ENCODE measurements at regions not wholly inside any gene's neighbourhood (a gene's known extent, or its start where the extent isn't known, plus 50 kb on each side); places are given as distances from the start of the nearest gene placed in this dataset.
"Not testable (repeated sequence)": the region's sequence is repeated elsewhere in the genome, so short reads cannot be mapped to it uniquely, and the experiment has no call there.

DNA sequence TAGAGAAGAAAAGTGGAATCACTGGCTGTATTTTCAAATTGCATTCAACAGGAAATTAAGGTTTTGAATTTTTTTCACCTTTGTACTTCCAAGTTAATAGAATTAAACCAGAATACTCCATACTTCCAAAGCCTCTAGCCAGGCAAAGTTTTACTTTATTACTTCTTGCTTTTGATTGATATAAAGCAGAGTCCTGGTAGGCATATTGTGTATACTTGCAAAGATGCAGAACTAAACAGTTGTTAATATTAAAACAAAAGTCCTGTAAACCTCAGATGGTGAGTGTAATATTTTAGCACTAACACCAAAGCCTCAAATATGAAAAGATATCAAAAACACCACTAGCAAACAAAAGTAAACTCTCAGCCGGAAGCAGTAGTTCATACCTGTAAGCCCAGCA lies 107.2 kb upstream of the C2CD4B start:
- no peak for DNase-seq (ENCODE audit: low read depth)

DNA sequence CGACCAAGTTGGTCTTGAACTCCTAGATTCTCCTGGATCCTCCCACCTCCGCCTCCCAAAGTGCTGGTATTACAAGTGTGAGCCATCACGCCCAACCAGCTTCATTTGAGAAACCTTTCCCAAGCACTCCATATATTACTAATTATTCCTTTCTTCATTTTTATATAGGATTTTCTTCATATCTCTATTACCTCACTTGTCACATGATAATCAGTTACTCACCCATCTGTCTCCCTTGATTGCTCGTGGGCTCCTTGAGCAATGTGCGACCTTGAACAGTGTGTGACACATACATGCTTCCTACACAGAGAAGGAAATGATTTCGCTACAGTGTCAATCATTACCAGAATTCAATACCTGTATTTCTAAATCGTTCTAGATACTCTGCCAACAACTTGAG lies 110.7 kb upstream of the C2CD4B start:
- DNase-seq (ENCODE audit: low read depth), result no peak

DNA sequence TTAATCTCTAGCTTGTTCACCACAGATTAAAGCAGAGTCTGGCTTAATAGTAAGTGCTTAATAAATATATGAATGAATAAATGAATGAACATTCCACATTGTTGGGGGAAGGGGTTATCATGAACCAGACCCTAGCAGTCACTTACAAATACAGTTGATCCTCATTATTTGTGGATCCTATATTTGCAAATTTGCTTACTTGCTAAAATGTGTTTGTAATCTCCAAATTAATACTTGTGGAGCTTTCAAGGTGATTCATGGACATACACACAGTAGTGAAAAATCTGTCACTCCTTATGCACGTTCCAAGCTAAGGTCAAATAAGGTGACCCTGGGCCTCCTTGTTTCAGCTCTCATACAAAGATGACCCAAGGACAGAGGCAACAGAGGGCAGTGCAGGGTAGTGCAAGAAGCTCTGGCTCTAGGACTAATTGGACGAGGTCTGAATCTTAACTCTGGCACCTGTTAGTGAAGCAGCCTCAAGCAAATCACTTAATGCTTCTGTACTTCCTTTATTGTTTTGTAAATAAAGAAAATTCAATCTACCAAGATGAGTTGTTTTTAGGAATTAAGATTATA lies 112.8 kb upstream of the C2CD4B start:
- DNase-seq (ENCODE audit: low read depth), result no peak

DNA sequence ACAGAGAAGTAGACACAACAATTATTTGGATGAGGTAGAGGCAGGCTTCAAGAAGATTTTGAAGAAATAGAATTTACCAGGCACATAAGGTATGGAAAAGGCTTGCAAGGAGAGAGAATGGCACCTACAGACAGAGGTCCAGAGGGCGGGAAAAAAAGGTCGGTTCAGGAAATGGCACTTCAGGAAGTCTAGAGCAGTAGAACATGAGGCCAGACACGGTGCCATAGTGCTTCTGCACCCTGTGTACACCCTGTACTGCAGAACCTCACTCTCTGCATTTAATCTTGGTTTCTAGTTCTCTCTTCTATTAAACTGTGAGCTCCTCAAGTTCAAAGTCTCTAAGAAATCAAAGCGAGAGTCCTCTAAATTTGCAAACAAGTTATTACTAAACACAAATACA lies 113.4 kb upstream of the C2CD4B start:
- DNase-seq (ENCODE audit: low read depth), result no peak

DNA sequence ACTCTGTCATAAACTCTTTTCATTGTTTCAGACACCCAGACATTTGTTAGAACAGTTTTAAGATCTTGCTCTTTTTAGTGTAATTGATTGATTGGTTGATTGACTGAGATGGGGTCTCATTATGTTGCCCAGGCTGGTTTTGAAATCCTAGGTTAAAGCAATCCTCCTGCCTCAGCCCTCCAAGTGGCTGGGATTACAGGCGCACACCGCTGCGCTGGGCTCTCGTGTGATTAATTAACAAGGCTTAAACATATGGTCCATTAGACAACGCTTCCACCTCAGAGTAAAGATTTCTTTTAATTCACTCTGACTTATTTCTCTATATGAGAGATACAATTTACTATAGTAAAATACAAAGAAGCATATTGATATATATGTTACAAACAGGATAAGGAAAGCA lies 114.0 kb upstream of the C2CD4B start:
- DNase-seq (ENCODE audit: low read depth), result no peak

DNA sequence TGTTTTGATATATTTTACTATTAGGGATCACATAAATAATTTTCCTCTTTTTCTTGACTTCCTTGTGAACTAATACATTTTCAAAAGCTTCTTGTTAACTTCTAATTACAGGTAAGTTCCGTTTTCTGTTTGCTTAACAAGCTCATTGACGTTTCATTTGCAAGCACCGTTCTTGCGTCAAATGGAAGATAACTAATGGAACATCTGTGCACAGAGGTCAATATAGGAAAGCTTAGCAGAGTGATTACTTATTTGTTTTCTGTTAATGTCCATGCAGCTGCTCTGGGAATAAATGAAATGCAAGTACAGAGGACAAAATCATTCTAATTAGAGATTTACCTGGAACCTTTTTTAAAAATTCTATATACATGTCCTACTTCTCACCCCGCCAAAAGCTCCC lies 115.5 kb upstream of the C2CD4B start:
- DNase-seq (ENCODE audit: low read depth), result no peak

DNA sequence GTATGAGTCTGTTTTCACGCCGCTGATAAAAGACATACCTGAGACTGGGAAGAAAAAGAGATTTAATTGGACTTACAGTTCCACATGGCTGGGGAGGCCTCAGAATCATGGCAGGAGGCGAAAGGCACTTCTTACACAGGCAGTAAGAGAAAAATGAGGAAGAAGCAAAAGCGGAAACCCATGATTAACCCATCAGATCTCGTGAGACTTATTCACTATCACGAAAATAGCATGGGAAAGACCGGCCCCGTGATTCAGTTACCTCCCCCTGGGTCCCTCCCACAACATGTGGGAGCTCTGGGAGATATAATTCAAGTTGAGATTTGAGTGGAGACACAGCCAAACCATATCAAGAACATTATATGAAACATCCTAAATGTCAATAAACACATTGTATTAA lies 116.7 kb upstream of the C2CD4B start:
- DNase-seq (ENCODE audit: low read depth), result not testable (repeated sequence)

DNA sequence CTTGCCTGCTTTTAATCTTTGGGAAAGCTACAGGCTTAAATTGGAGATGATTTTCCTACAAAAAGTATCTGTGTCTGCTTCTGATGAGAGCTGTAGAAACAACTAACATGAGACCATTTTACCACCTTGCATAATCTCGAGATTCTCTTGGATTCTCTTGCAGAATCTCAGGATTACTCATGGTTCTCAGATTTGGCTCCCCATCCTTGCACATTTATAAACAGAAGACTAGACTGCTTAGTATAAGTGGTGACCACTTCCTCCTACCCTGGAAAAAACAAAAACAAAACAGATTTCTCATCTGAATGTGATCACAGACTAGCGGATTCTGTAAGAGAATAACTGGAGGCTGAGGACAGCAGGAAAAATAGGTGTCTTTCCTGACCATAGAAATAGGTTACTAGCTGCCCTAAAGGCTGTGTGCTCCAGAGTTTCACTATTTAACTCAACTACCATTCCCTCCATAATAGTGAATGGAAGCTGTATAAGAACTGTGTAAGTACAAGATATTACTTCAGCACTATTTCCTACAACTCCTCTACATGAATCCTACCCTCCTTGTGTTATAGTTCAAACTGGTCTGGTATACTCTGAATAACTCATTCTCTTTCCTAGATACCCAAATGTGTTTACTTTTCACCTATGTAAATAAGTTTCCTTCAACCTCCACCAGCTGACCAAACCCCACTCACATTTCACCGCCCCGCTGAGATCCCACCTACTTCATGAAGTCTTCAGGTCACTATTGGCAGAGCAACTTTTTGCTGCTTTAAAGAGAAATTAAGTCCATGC lies 122.2 kb upstream of the C2CD4B start:
- DNase-seq (ENCODE audit: low read depth), result no peak

DNA sequence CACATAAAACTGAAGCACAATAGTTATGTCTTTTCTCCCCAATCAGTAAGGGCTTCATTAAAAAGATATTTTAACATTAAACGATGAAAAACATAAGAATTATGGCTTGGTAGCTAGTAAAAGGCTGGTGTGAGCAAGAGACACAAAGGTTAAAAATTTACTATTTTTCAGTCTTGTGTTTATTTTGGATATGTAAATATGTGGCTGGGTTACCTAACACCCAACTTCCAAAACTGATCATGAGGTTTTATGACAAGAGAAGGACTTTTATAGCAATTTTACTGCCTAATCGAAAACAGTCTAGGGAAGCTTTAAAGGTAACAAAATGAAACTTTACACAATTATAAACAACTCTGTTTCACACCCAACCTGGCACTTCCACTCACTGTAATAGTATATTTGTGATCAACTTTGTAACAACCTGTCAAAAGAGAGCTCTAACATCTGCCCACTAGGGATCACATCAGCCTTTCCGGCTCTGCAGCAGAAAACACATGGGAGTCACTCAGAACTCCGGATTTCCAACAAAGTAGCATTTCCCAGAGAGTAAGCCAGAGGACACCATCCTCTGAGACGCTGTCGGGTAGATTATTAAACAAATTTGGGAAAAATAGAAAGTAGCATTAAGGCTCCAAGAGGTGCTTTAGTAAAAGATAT lies 123.4 kb upstream of the C2CD4B start:
- DNase-seq (ENCODE audit: low read depth), result no peak

DNA sequence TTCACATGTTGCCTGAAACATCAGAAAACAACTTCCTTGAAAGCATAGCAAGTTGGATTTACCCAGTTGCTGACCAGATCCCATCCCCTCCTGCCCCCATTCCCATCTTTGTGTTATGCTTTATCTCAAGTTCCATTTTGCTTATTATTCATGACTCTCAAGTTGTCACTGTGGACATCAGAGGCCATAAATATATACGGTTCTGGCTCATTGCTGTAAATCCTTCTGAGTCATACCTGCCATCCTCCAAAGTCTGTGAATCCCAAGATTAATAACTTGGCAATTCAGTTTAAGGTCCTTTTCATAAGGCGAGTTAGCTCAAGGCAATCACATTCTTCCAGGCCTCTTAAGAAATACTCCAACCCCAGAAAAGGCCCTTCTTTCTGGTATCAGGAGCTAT lies 126.2 kb upstream of the C2CD4B start:
- no peak for DNase-seq (ENCODE audit: low read depth)

DNA sequence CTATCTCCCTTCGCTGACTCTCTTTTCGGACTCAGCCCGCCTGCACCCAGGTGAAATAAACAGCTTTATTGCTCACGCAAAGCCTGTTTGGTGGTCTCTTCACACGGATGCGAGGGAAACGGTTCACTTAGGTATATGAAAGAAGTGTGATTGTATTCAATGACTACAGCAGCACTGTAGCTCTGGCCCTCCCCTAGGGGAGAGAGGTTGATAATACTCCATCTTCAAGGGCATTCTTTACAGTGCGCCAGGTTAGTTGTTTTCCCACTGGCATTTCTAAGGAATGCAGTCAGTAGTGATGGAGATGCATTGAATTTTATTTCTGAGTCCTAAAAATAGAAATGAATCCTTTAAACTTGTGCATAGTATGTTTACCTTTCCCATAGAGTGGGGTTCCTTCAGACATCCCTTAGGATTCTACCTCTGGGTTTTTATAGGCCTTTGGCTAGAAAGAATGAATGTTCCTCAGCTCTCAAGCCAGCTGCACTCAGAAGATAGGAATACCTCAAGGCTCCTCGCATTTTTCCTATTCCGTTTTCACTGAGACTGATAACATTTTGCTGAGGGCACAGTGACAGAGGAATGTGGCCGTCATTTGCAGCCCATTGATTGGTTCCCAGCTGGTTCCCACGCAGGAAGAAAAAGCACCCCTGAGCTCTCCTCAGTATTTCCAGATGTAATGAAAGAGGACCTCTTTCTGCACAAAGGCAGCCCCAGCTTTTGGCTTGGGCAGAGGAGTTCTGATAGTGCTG lies 131.8 kb upstream of the C2CD4B start:
- DNase-seq (ENCODE audit: low read depth), result no peak

DNA sequence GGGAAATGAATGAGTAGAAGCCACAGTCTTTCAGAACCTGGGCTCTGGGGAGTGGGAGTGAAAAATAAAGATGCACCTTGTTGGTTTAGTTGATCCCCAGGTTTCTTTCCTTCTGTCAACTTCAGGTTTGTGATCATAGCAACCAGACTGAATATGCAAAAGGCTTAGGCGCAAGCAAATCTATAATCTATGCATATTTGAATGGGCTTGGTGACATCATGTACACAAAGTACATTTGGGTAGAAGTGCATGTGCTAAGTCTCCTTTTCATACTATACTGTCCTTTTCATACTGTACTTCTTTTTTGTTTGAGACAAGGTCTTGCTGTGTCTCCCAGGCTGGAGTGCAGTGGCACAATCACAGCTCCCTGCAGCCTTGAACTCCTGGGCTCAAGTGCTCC lies 132.4 kb upstream of the C2CD4B start:
- no peak for DNase-seq (ENCODE audit: low read depth)

DNA sequence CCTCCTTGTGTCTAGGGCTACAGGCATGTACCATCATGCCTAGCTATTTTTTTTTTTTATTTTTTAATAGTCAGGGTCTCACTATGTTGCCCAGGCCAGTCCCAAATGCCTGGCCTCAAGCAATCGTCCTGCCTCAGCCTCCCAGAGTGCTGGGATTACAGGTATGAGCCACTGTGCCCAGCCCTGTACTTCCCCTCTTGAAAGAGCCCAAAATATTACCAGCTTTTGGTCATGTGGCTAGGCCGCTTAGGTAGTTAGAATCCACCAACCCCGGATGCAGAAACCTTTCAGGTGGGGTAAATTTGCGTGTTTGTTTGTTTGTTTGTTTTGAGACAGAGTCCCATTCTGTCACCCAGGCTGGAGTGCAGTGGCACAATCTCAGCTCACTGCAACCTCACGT lies 132.8 kb upstream of the C2CD4B start:
- DNase-seq (ENCODE audit: low read depth), result no peak

DNA sequence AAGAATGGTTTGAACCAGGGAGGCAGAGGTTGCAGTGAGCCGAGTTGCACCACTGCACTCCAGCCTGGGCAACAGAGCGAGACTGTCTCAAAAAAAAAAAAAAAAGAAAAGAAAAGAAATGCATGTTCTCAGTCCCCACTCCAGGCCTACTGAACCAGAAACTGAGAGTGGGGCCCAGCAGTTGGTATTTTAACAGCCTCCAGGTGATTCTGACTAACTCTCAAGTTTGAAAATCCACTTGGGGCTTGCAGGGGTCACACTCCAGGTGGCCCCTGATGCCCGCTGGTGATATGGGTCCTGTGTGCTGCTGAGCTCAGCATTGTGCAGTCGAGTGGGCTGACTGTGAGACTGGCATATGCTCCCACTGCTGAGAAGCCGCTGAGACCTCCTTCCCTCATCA lies 133.7 kb upstream of the C2CD4B start:
- DNase-seq (ENCODE audit: low read depth), result no peak

DNA sequence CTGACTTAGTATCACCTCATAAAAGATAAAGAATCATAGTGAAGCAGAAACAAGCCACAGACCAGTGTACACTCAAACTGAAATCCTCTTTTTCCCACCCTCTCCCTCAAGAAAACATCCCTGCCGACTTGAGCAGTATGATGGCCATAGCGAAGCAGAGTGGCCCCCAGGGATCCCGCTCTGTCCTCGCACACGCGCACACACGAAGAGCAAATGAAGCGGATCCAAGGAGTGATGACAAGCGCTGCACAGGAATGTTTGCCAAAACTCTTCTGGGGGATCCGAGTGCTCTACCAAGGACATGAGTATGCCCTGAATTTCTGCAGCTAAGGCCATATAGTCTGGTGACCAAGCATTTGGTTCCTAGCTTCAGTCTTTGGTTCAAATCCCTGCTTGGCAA lies 134.5 kb upstream of the C2CD4B start:
- no peak for DNase-seq (ENCODE audit: low read depth)

DNA sequence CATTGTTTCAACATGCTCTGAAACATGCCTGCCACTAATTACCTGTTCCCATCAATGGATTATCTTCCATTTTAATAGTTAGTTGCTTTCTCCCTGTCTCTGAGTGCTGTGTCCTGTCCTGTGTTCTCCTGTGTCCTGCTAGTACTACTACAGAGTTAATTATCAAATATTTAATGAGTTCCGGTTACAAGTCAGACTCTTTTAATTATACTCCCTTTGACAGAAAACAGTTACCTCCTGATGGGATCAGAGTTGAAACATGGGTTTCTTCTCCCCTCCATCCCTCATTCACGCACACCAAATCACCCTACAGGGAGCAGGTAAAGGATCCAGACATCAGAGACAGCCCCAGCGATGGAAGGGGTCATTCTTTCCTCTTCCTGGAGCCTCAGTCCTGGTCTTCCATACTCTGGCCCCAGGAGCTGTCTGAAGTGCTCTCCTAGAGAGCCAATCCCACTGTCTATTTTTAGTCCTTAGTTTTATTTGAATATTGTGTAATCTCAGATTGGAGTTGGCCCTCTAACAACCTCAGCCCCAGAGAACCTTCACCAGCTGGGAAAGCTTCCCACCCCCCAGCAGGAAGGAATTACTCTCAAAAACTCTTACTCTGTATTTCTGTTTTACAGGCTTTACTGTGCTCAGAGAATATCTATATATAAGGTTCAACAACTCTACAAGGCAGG lies 137.0 kb upstream of the C2CD4B start:
- DNase-seq (ENCODE audit: low read depth), result no peak

DNA sequence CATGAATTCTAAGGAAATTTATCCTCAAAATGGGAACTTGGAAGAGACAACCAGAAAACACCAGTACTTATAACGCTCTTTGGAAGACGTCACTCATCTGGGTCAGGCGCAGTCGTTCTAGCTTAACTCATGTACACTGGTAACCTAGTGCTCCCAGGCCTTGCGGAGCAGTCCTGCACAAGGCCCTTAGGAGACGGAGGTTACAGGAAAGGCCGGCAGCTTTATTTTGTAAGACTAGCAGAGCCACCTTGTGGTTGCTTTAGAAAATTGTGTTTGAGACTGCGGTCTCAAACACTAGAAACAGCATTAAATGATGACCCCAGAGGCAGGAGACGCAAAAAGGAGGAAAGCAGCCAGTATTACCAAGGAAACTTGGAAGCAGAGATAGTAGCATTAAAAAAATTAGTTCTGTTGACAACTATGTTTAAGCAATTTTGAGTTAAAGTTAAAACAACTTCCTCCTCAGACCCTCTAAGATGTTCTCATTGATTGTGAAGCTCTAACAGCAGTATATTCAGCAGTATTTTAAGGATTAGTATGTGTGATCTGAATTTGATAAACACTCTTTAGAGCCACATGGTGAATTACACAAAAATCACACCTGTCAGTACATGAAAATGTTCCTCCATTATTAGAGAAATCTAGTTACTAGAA lies 141.9 kb upstream of the C2CD4B start:
- no peak for DNase-seq (ENCODE audit: low read depth)

DNA sequence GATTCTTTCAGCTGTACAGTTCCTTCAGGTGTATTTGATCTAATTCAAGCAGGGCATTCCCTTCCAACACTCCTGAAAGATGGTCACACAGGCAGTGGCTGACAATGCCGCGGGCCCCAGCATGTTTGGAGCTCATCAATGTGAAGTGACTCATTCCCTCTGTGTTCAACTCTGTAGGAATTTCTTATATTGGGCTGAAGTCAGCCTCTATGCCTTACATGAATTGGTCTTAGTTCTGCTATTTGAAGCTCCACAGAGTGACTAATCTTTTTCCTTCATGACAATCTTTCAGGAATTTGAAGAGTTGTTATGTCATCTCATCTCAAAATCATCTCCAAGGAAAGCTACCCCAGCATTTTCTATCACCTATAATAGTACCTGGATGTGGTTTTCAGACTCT lies 142.5 kb upstream of the C2CD4B start:
- no peak for DNase-seq (ENCODE audit: low read depth)

DNA sequence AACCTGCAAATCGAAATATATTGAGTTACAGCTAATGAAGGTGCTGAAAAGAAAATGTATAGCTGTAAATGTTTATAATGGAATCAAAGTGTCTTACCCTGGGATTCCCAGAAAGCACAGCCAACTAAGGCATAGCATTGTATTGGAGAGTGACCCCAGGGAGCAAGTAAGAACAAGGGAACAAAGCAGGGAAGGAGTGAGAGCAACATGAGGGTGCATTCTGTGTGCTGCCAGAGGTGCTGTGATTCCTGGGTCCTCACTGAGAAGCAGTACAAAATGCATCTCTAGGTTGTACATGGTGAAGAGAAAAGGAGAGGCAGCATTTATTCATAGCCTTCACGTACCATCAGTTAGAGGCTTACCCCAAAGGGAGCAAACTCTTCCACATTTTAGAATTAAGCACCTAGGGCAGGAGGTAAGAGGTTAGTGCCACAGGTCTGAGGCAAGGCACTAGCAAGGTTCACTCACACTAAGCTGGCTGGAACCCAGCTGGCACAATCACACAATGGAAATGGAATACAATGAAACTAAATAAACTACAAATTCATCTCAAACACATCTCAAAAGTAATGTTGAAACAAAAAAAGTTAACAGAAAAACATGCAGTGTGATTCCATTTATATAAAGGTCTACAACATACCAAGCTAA lies 151.5 kb upstream of the C2CD4B start:
- no peak for DNase-seq (ENCODE audit: low read depth)

DNA sequence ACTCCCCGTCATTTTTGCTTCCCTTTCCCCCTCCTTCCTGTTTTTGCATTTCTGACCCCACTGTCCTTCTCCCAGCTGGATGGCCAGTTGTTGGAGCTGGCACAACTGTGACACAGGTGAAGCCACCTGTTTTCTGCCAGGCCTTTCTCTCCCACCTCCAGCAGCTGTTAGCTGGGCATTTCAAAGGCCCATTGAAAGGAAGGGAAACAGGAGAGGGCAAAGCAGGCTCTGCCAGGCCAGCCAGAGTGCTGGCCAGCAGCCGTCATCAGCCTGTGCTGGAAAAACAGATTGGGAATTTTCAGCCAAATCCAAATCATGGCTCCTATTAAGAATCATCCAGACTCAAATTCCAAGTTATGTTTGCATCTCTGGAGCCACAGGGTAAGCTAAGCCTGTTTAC lies 155.2 kb upstream of the C2CD4B start:
- no peak for DNase-seq (ENCODE audit: low read depth)

DNA sequence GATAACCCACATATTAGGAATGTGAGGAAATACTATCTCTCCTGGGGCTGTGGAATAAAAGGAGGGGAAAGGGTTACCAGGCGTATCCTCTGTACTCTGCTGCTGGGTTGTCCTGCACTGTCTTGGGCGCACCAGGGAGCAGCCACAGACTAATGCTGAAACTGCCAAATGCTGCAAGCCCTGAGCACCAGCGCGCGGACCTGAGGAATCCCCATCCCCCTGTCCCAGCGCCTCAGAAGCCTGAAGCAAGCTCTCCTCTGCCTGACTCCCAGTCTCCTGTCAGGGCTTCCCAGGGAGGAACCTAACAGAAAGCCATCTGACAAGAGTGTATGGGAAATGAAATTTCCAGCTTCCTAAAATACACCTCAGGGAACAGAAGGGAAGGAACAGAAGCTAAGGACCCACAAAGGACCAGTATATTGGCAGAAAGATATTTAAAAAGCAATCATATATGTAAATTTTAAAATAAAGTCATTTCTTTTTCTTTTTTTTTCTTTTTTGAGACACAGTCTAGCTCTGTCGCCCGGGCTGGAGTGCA lies 158.3 kb upstream of the C2CD4B start:
- DNase-seq (ENCODE audit: low read depth), result no peak

Measured in activated T-helper 9 cell treated with anti-CD3 and anti-CD28 coated beads, Interleukin-2, amount 50 U/mL, for 16 hours (primary cell).